ENCODE measurements at regions not wholly inside any gene's neighbourhood (a gene's known extent, or its start where the extent isn't known, plus 50 kb on each side); places are given as distances from the start of the nearest gene placed in this dataset.

DNA sequence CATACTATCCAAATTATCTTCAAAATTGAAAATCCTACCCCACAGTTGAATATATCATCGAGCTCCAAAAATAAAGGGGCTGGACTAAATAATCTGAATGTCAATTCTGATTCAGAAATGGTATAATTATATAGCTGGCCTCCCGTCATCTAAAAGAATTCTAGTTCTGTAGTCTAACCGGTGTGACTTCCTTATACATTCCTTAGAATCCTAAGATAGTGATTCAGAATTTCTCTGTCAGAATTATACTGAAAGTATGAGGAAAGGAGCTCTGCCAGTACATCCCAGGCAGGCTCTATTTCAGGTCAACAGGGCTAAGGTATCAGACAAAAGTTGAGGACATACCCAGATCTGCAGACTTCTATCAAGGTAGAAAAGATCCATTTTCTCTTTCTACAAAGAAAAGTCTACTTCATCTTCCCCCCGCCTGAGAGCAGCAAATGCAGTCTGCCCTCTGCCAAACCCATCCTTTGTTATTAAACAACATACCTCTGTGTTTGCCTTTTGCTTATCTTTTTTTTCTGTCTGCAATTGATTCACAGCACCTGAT lies 128.5 kb downstream of the METTL4 start:
- H3K27ac Mint-ChIP-seq = no peak overlapping the region

DNA sequence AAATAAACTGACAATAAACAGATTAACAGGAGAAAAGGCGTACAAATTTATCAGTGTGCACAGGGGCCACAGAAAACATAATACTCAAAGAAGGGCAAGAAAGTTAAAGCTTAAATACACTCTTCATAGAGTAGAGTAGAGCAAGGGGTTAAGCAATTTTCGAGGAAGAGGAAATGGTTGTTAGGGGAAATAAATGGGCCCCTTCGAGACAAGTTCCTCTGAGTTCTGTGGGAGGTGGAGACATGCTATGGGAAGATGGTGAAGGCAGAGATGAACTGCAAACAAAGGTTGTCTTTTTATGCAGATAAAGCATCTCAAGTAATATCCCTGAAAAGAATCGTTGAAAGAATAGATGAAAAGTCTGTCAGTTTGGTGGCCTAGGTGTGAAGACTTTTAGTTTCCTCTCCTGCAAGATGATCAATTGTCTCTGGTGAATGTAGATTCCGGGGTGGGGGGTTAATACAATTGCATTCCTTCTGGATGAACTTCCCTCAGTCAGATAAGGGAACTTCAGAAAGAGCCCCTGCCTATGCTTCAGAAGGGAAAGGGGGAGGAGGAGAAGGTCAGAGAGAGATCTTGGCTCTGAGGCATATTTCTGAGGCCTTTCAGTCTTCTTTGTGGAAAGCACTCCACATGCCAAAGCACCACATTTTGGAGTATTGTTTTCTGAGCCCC lies 127.0 kb downstream of the METTL4 start:
- Mint-ChIP-seq H3K4me3 (no peak overlapping the region), H3K9me3 (peaks cover 53% of the 10 kb centered on the region), H3K36me3 (ENCODE audit: low read depth) (peaks cover 16% of the 10 kb centered on the region), H3K4me1 (peaks cover 7% of the 10 kb centered on the region), H3K27me3 (ENCODE audit: insufficient read depth) (no peaks in the 10 kb centered on the region), H3K27ac (peak overlapping the region; percentile 5)
- 51 to 57% methylated on average over 3 to 5 of the region's 5 CpGs for WGBS, 2 experiments (ENCODE audit: insufficient coverage in 1 of 2, insufficient read length in 1 of 2)
- Histone ChIP-seq H3K4me1 (ENCODE audit: control insufficient read depth, insufficient read depth, low read length) (peaks cover 3% of the 10 kb centered on the region), H3K9me3 (ENCODE audit: control insufficient read depth, low read length) (peaks cover 68% of the 10 kb centered on the region), H3K36me3 (ENCODE audit: control insufficient read depth, insufficient read depth, low read length) (no peaks in the 10 kb centered on the region), H3K27me3 (ENCODE audit: control insufficient read depth, insufficient read depth, low read length, poor library complexity, severe bottlenecking) (no peaks in the 10 kb centered on the region), H3K27ac (ENCODE audit: low read depth, low read length) (no peak overlapping the region), H3K9ac (ENCODE audit: extremely low read depth, low read length, poor library complexity, severe bottlenecking) (no peak overlapping the region), H3K4me3 (ENCODE audit: low read length) (peak overlapping the region; percentile 15)
- DNase-seq = no peak
- TF ChIP-seq, protein P1, sequence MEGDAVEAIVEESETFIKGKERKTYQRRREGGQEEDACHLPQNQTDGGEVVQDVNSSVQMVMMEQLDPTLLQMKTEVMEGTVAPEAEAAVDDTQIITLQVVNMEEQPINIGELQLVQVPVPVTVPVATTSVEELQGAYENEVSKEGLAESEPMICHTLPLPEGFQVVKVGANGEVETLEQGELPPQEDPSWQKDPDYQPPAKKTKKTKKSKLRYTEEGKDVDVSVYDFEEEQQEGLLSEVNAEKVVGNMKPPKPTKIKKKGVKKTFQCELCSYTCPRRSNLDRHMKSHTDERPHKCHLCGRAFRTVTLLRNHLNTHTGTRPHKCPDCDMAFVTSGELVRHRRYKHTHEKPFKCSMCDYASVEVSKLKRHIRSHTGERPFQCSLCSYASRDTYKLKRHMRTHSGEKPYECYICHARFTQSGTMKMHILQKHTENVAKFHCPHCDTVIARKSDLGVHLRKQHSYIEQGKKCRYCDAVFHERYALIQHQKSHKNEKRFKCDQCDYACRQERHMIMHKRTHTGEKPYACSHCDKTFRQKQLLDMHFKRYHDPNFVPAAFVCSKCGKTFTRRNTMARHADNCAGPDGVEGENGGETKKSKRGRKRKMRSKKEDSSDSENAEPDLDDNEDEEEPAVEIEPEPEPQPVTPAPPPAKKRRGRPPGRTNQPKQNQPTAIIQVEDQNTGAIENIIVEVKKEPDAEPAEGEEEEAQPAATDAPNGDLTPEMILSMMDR (conservative IDR thresholded peaks at IDR 0.05) = no peak

More for the DNA sequence above, 128.5 kb downstream of the METTL4 start:
- no peaks in the 10 kb centered on the region for H3K27me3 ChIP-seq (ENCODE audit: control insufficient read depth, insufficient read depth, low read length, poor library complexity, severe bottlenecking)
- H3K36me3 Mint-ChIP-seq (ENCODE audit: low read depth) = peaks cover 16% of the 10 kb centered on the region
- no peak overlapping the region for H3K9ac ChIP-seq (ENCODE audit: extremely low read depth, low read length, poor library complexity, severe bottlenecking)
- no peaks in the 10 kb centered on the region for H3K36me3 ChIP-seq (ENCODE audit: control insufficient read depth, insufficient read depth, low read length)
- no peaks in the 10 kb centered on the region for H3K27me3 Mint-ChIP-seq (ENCODE audit: insufficient read depth)
- H3K9me3 ChIP-seq (ENCODE audit: control insufficient read depth, low read length) = peaks cover 68% of the 10 kb centered on the region
- TF ChIP-seq, protein P1 (conservative IDR thresholded peaks at IDR 0.05) = no peak
- peaks cover 7% of the 10 kb centered on the region for H3K4me1 Mint-ChIP-seq
- H3K27ac ChIP-seq (ENCODE audit: low read depth, low read length) = no peak overlapping the region
- no peak for DNase-seq
- peak overlapping the region; percentile 59 for H3K4me3 ChIP-seq (ENCODE audit: low read length)
- H3K9me3 Mint-ChIP-seq = peaks cover 53% of the 10 kb centered on the region
- H3K4me1 ChIP-seq (ENCODE audit: control insufficient read depth, insufficient read depth, low read length) = peaks cover 3% of the 10 kb centered on the region
- H3K4me3 Mint-ChIP-seq = no peak overlapping the region
- 80 to 92% methylated on average over 2 to 4 of the region's 4 CpGs for WGBS, 2 experiments (ENCODE audit: insufficient coverage in 1 of 2, insufficient read length in 1 of 2)

DNA sequence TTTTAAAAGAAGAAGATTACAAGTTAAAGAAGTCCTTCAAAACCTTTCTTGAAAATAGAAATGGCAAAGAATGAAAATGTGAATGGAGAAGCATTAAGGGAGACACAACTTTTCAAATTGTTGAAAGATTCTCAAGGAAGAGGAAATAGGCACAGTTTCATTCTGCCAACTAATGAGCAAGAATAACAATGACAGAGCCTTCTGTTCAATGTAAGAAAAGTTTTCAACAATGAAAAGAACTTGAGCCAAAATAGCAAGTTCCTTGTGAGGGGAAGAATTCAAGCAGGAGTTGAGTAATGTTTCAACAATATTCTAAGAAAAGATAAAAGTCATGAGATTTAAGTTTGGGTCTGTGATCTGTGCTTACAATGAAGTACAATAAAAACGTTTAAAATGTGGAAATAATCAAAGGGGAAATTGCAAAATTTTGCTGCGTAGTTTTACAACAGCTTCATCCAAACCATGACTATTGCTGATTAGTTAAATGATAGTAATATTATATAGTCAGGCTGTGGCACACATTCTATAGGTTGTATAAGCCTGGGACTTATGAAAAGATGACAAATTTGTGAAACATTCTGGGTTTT lies 122.6 kb downstream of the METTL4 start:
- no peaks in the 10 kb centered on the region for H3K36me3 ChIP-seq (ENCODE audit: control insufficient read depth, insufficient read depth, low read length)
- H3K27ac Mint-ChIP-seq = no peak overlapping the region
- TF ChIP-seq, protein P1 (conservative IDR thresholded peaks at IDR 0.05) = no peak

More for the DNA sequence above, 122.6 kb downstream of the METTL4 start:
- peaks cover 20% of the 10 kb centered on the region for H3K9me3 Mint-ChIP-seq
- H3K4me1 Mint-ChIP-seq = peaks cover 10% of the 10 kb centered on the region
- no peaks in the 10 kb centered on the region for H3K27me3 ChIP-seq (ENCODE audit: control insufficient read depth, insufficient read depth, low read length, poor library complexity, severe bottlenecking)
- 80 to 90% methylated on average over 2 of the region's 2 CpGs for WGBS, 2 experiments (ENCODE audit: insufficient coverage in 1 of 2, insufficient read length in 1 of 2)
- DNase-seq = no peak
- peaks cover 3% of the 10 kb centered on the region for H3K4me1 ChIP-seq (ENCODE audit: control insufficient read depth, insufficient read depth, low read length)
- H3K4me3 Mint-ChIP-seq = no peak overlapping the region
- H3K27ac ChIP-seq (ENCODE audit: low read depth, low read length) = no peak overlapping the region
- no peaks in the 10 kb centered on the region for H3K27me3 Mint-ChIP-seq (ENCODE audit: insufficient read depth)
- H3K4me3 ChIP-seq (ENCODE audit: low read length) = no peak overlapping the region
- no peak overlapping the region for H3K9ac ChIP-seq (ENCODE audit: extremely low read depth, low read length, poor library complexity, severe bottlenecking)
- H3K9me3 ChIP-seq (ENCODE audit: control insufficient read depth, low read length) = peaks cover 31% of the 10 kb centered on the region
- H3K36me3 Mint-ChIP-seq (ENCODE audit: low read depth) = peaks cover 2% of the 10 kb centered on the region
